Amniotic stem cell (primary cell): ENCODE measurements at regions not wholly inside any gene's neighbourhood (a gene's known extent, or its start where the extent isn't known, plus 50 kb on each side); places are given as distances from the start of the nearest gene placed in this dataset.

Experiments used
- DNase-seq: peaks from one replicate; lab custom pipeline; 2025; lab: John Stamatoyannopoulos, UW

GRCh38 chr3:126266850-126267168, 86.4 kb upstream of the ALDH1L1 start:
- no peak for DNase-seq

GRCh38 chr3:126266291-126266840, 86.0 kb upstream of the ALDH1L1 start:
- DNase-seq: no peak

GRCh38 chr3:126264952-126265351, 84.6 kb upstream of the ALDH1L1 start:
- no peak for DNase-seq

GRCh38 chr3:126264381-126264780, 84.0 kb upstream of the ALDH1L1 start:
- no peak for DNase-seq

- DNase-seq: no peak
These were observed 83.6 kb upstream of the ALDH1L1 start for GRCh38 chr3:126263971-126264370.

- DNase-seq: no peak
These were observed 83.2 kb upstream of the ALDH1L1 start for GRCh38 chr3:126263539-126263938.

GRCh38 chr3:126262227-126262626, 81.8 kb upstream of the ALDH1L1 start:
- DNase-seq: no peak

- DNase-seq: no peak
These were observed 80.7 kb upstream of the ALDH1L1 start for GRCh38 chr3:126261037-126261436.

- DNase-seq: no peak
These were observed 79.3 kb upstream of the ALDH1L1 start for GRCh38 chr3:126259411-126260391.

GRCh38 chr3:126258670-126259069, 78.3 kb upstream of the ALDH1L1 start:
- no peak for DNase-seq

GRCh38 chr3:126257984-126258383, 77.6 kb upstream of the ALDH1L1 start:
- DNase-seq: no peak

GRCh38 chr3:126257174-126257573, 76.8 kb upstream of the ALDH1L1 start:
- no peak for DNase-seq

GRCh38 chr3:126256251-126256650, 75.9 kb upstream of the ALDH1L1 start:
- DNase-seq: no peak

GRCh38 chr3:126253072-126253471, 72.7 kb upstream of the ALDH1L1 start:
- DNase-seq: no peak

- DNase-seq: no peak
These were observed 72.0 kb upstream of the ALDH1L1 start for GRCh38 chr3:126252373-126252772.

GRCh38 chr3:126245811-126246727, 65.7 kb upstream of the ALDH1L1 start:
- peak; percentile 22 for DNase-seq
